Neural cell (in vitro differentiated cells): ENCODE measurements at regions not wholly inside any gene's neighbourhood (a gene's known extent, or its start where the extent isn't known, plus 50 kb on each side); places are given as distances from the start of the nearest gene placed in this dataset.

Experiments
- H2AFZ ChIP-seq: fragments of 200-600, 300-800 bp; sonication (generic), shearing (Covaris generic); 2 replicates; pipeline ENCODE4 v1.6.0; 2014; ENCODE audit warnings: low read depth, mild to moderate bottlenecking, antibody characterized with exemption, low read length, moderate library complexity
- H3F3A ChIP-seq: fragments of 200-600 bp; shearing (Covaris generic); 2 replicates; pipeline ENCODE4 v1.6.1; 2016; ENCODE audit warnings: mild to moderate bottlenecking, moderate library complexity, mixed read lengths, antibody characterized with exemption, low read length; ENCODE audit not compliant: insufficient read depth, poor library complexity, severe bottlenecking
- H3K27ac ChIP-seq: fragments of 200-600, 300-800 bp; sonication (generic), shearing (Covaris generic); 2 replicates; pipeline ENCODE4 v1.5.1; 2014; ENCODE audit warnings: mild to moderate bottlenecking, low read length, moderate library complexity
- H3K27me3 ChIP-seq: fragments of 300-800, 200-600 bp; sonication (generic), shearing (Covaris generic); 2 replicates; pipeline ENCODE4 v1.6.0; 2014; ENCODE audit warnings: mild to moderate bottlenecking, low read depth, low read length, moderate library complexity; ENCODE audit not compliant: insufficient read depth
- H3K36me3 ChIP-seq: fragments of 300-800, 200-600 bp; sonication (generic), shearing (Covaris generic); 2 replicates; pipeline ENCODE4 v1.5.1; 2014; ENCODE audit warnings: mild to moderate bottlenecking, antibody characterized with exemption, low read length, moderate library complexity; ENCODE audit not compliant: insufficient read depth
- H3K4me2 ChIP-seq: fragments of 300-800, 200-600 bp; sonication (generic), shearing (Covaris generic); 2 replicates; pipeline ENCODE4 v1.6.0; 2014; ENCODE audit warnings: mild to moderate bottlenecking, low read length
- H3K4me3 ChIP-seq: fragments of 300-800, 200-600 bp; sonication (generic), shearing (Covaris generic); 2 replicates; pipeline ENCODE4 v1.5.1; 2014; ENCODE audit warnings: mild to moderate bottlenecking, low read length, moderate library complexity
- H3K79me2 ChIP-seq: fragments of 200-600 bp; shearing (Covaris generic); replicated peaks from 2 replicates; pipeline ENCODE4 v1.6.0; 2014; ENCODE audit warnings: mild to moderate bottlenecking, low read length, moderate library complexity; ENCODE audit not compliant: insufficient read depth
- H3K9ac ChIP-seq: fragments of 300-800, 200-600 bp; sonication (generic), shearing (Covaris generic); 2 replicates; pipeline ENCODE4 v1.6.1; 2016; ENCODE audit warnings: mild to moderate bottlenecking, low read length, mixed read lengths
- H3K9me2 ChIP-seq: fragments of 200-600 bp; shearing (Covaris generic); 2 replicates; pipeline ENCODE4 v1.6.1; 2016; ENCODE audit warnings: mild to moderate bottlenecking, low read length, mixed read lengths; ENCODE audit not compliant: insufficient read depth
- H3K9me3 ChIP-seq: fragments of 200-600, 300-800 bp; sonication (generic), shearing (Covaris generic); 2 replicates; pipeline ENCODE4 v1.6.1; 2016; ENCODE audit warnings: mild to moderate bottlenecking, mixed run types, low read length, moderate library complexity, mixed read lengths
- H4K20me1 ChIP-seq: fragments of 200-600 bp; shearing (Covaris generic); 2 replicates; pipeline ENCODE4 v1.6.1; 2016; ENCODE audit warnings: mild to moderate bottlenecking, mixed run types; ENCODE audit not compliant: insufficient read depth
- CTCF ChIP-seq: fragments of 450-650 bp; IDR thresholded peaks from 2 replicates; pipeline ENCODE4 v1.5.1; 2014; ENCODE audit warnings: antibody characterized with exemption, mild to moderate bottlenecking, moderate library complexity; ENCODE audit not compliant: poor library complexity, severe bottlenecking
- EP300 ChIP-seq: fragments of 450-650 bp; conservative IDR thresholded peaks from 2 replicates; pipeline ENCODE4 v1.6.1; 2014; ENCODE audit warnings: antibody characterized with exemption, mild to moderate bottlenecking, moderate library complexity; ENCODE audit not compliant: poor library complexity, severe bottlenecking
- EZH2 ChIP-seq: fragments of 200-600, 300-800 bp; shearing (Covaris generic), sonication (generic); IDR thresholded peaks from 2 replicates; pipeline ENCODE4 v1.6.1; 2014; ENCODE audit warnings: antibody characterized with exemption, low read length, borderline replicate concordance, mild to moderate bottlenecking; ENCODE audit not compliant: insufficient read depth, poor library complexity, severe bottlenecking
- MXI1 ChIP-seq: fragments of 450-650 bp; conservative IDR thresholded peaks from 2 replicates; pipeline ENCODE4 v1.6.1; 2014; ENCODE audit warnings: antibody characterized with exemption, mild to moderate bottlenecking; ENCODE audit not compliant: poor library complexity, severe bottlenecking
- POLR2AphosphoS5 ChIP-seq: IDR thresholded peaks from 2 replicates; pipeline ENCODE4 v1.6.1; 2012
- RAD21 ChIP-seq: fragments of 450-650 bp; conservative IDR thresholded peaks from 2 replicates; pipeline ENCODE4 v1.6.1; 2014; ENCODE audit warnings: antibody characterized with exemption, mild to moderate bottlenecking, moderate library complexity
- REST ChIP-seq: IDR thresholded peaks from 2 replicates; pipeline ENCODE4 v1.6.1; 2012; ENCODE audit warnings: borderline replicate concordance
- SMC3 ChIP-seq: fragments of 450-650 bp; conservative IDR thresholded peaks from 2 replicates; pipeline ENCODE4 v1.6.1; 2014; ENCODE audit warnings: antibody characterized with exemption, mild to moderate bottlenecking, moderate library complexity; ENCODE audit not compliant: poor library complexity
- TAF1 ChIP-seq: IDR thresholded peaks from 2 replicates; pipeline ENCODE4 v1.6.1; 2012; ENCODE audit warnings: low read depth

GRCh38 chr18:75554176-75554575 lies 126.7 kb upstream of the SMIM21 start:
- H3K27me3 ChIP-seq, result no peaks in the 10 kb centered on the region
- H3K4me3 ChIP-seq, result no peak overlapping the region
- H3K79me2 ChIP-seq, result no peaks in the 10 kb centered on the region
- TF ChIP-seq POLR2AphosphoS5 (no peak), REST (no peak), SMC3 (no peak), CTCF (no peak), EZH2 (no peak), EP300 (no peak), RAD21 (no peak), MXI1 (no peak), TAF1 (no peak)
- no peak overlapping the region for H2AFZ ChIP-seq
- no peak overlapping the region for H3K9ac ChIP-seq
- no peak overlapping the region for H3K27ac ChIP-seq
- H3K4me2 ChIP-seq, result no peak overlapping the region
- no peaks in the 10 kb centered on the region for H3F3A ChIP-seq
- H3K9me2 ChIP-seq, result no peaks in the 10 kb centered on the region
- H3K36me3 ChIP-seq, result no peaks in the 10 kb centered on the region
- H4K20me1 ChIP-seq, result no peaks in the 10 kb centered on the region
- no peaks in the 10 kb centered on the region for H3K9me3 ChIP-seq

- H3K27ac ChIP-seq, result no peak overlapping the region
- no peak overlapping the region for H3K4me2 ChIP-seq
- no peaks in the 10 kb centered on the region for H3K9me3 ChIP-seq
- no peak overlapping the region for H3K9ac ChIP-seq
- H2AFZ ChIP-seq, result no peak overlapping the region
- no peaks in the 10 kb centered on the region for H3F3A ChIP-seq
- no peaks in the 10 kb centered on the region for H3K79me2 ChIP-seq
- TF ChIP-seq POLR2AphosphoS5 (no peak), TAF1 (no peak), SMC3 (no peak), RAD21 (no peak), EZH2 (no peak), EP300 (no peak), MXI1 (no peak), CTCF (no peak), REST (no peak)
- H3K4me3 ChIP-seq, result no peak overlapping the region
- no peaks in the 10 kb centered on the region for H3K27me3 ChIP-seq
- no peaks in the 10 kb centered on the region for H3K9me2 ChIP-seq
- H3K36me3 ChIP-seq, result no peaks in the 10 kb centered on the region
- no peaks in the 10 kb centered on the region for H4K20me1 ChIP-seq
Observed at GRCh38 chr18:75553021-75553420, 125.5 kb upstream of the SMIM21 start.
